HG03139 (cell line): ENCODE measurements at regions not wholly inside any gene's neighbourhood (a gene's known extent, or its start where the extent isn't known, plus 50 kb on each side); places are given as distances from the start of the nearest gene placed in this dataset.

Experiments
- ATAC-seq: cut with Tn5 transposase; IDR thresholded peaks from one replicate; pipeline ENCODE4 v1.9.1; 2021; ENCODE audit not compliant: unreplicated experiment

- no peak for ATAC-seq
Measured at GRCh38 chr9:12464400-12464799, 228.8 kb upstream of the TYRP1 start.

- ATAC-seq = no peak
Measured at GRCh38 chr9:12464910-12465512, 228.2 kb upstream of the TYRP1 start.

GRCh38 chr9:12469084-12469483 is 224.1 kb upstream of the TYRP1 start:
- ATAC-seq = no peak

GRCh38 chr9:12494411-12494810 is 198.8 kb upstream of the TYRP1 start:
- no peak for ATAC-seq

- no peak for ATAC-seq
Measured at GRCh38 chr9:12497790-12498189, 195.4 kb upstream of the TYRP1 start.

GRCh38 chr9:12502520-12502919 is 190.7 kb upstream of the TYRP1 start:
- no peak for ATAC-seq

- no peak for ATAC-seq
Measured at GRCh38 chr9:12503606-12504122, 189.5 kb upstream of the TYRP1 start.

GRCh38 chr9:12510551-12510950 is 182.6 kb upstream of the TYRP1 start:
- ATAC-seq = no peak

- ATAC-seq = no peak
Measured at GRCh38 chr9:12511726-12512125, 181.5 kb upstream of the TYRP1 start.

- ATAC-seq = no peak
Measured at GRCh38 chr9:12516031-12516430, 177.2 kb upstream of the TYRP1 start.

- ATAC-seq = no peak
Measured at GRCh38 chr9:12516573-12516972, 176.6 kb upstream of the TYRP1 start.

- no peak for ATAC-seq
Measured at GRCh38 chr9:12538842-12539579, 154.2 kb upstream of the TYRP1 start.

GRCh38 chr9:12539580-12539975 is 153.6 kb upstream of the TYRP1 start:
- no peak for ATAC-seq

GRCh38 chr9:12544700-12545099 is 148.5 kb upstream of the TYRP1 start:
- ATAC-seq = no peak

GRCh38 chr9:12554636-12555035 is 138.5 kb upstream of the TYRP1 start:
- ATAC-seq = no peak

GRCh38 chr9:12566404-12567090 is 126.6 kb upstream of the TYRP1 start:
- ATAC-seq = no peak

GRCh38 chr9:12584656-12585522 is 108.3 kb upstream of the TYRP1 start:
- no peak for ATAC-seq

GRCh38 chr9:12595400-12595799 is 97.8 kb upstream of the TYRP1 start:
- ATAC-seq = no peak

GRCh38 chr9:12604164-12604821 is 88.9 kb upstream of the TYRP1 start:
- ATAC-seq = no peak

- no peak for ATAC-seq
Measured at GRCh38 chr9:12612211-12612770, 80.9 kb upstream of the TYRP1 start.
